HCT116 (cell line): ENCODE measurements at regions not wholly inside any gene's neighbourhood (a gene's known extent, or its start where the extent isn't known, plus 50 kb on each side); places are given as distances from the start of the nearest gene placed in this dataset.

Source experiments
- CEBPB ChIP-seq: IDR thresholded peaks from 2 replicates; pipeline ENCODE4 v1.6.1; 2012; ENCODE audit warnings: low read depth
- CTCF ChIP-seq, 3 experiments: fragments of 200-600 bp in 1 of 3; sonication (generic) in 1 of 3; IDR thresholded peaks in 2 of 3; conservative IDR thresholded peaks in 1 of 3; 2 replicates each; pipeline ENCODE4 v1.5.1; 2012 to 2017; ENCODE audit warnings: low read depth in 2 of 3, low read length in 2 of 3, antibody characterized with exemption in 1 of 3, borderline replicate concordance in 1 of 3, control low read depth in 1 of 3, mild to moderate bottlenecking in 1 of 3, mixed read lengths in 1 of 3, mixed run types in 1 of 3, moderate library complexity in 1 of 3; ENCODE audit not compliant: insufficient read depth in 1 of 3
- EZH2 ChIP-seq: fragments of 200-600 bp; sonication (generic); IDR thresholded peaks from 2 replicates; pipeline ENCODE4 v1.6.1; 2017; ENCODE audit warnings: antibody characterized with exemption, mixed run types
- FOSL1 ChIP-seq: IDR thresholded peaks from 2 replicates; pipeline ENCODE4 v1.6.1; 2012; ENCODE audit warnings: low read depth
- JUND ChIP-seq: IDR thresholded peaks from 2 replicates; pipeline ENCODE4 v1.6.1; 2012
- POLR2A ChIP-seq: IDR thresholded peaks from 2 replicates; pipeline ENCODE4 v1.7.0; 2011; ENCODE audit warnings: borderline replicate concordance; ENCODE audit not compliant: insufficient read depth, insufficient read length; ENCODE audit errors: extremely low read depth
- POLR2AphosphoS5 ChIP-seq: IDR thresholded peaks from 2 replicates; pipeline ENCODE4 v1.6.1; 2011; ENCODE audit warnings: mild to moderate bottlenecking, low read depth, low read length, moderate library complexity
- RAD21 ChIP-seq: IDR thresholded peaks from 2 replicates; pipeline ENCODE4 v1.6.1; 2012; ENCODE audit warnings: low read depth, mild to moderate bottlenecking
- SP1 ChIP-seq: IDR thresholded peaks from 2 replicates; pipeline ENCODE4 v1.6.1; 2012; ENCODE audit warnings: low read depth
- YY1 ChIP-seq: IDR thresholded peaks from 2 replicates; pipeline ENCODE4 v1.6.1; 2011; ENCODE audit warnings: low read length, low read depth, moderate library complexity, mild to moderate bottlenecking; ENCODE audit not compliant: insufficient replicate concordance; ENCODE audit errors: extremely low read depth
- ZBTB33 ChIP-seq: IDR thresholded peaks from 2 replicates; pipeline ENCODE4 v1.6.1; 2011; ENCODE audit warnings: mild to moderate bottlenecking, low read length, moderate library complexity; ENCODE audit not compliant: insufficient replicate concordance; ENCODE audit errors: extremely low read depth
- ZNF274 ChIP-seq: fragments of 200-500 bp; sonication (Bioruptor generic); IDR thresholded peaks from 2 replicates; pipeline ENCODE4 v1.6.1; 2014; ENCODE audit warnings: mild to moderate bottlenecking, low read depth, low read length, inconsistent platforms
- TF ChIP-seq, protein P1 (sequence below): IDR thresholded peaks from 2 replicates; pipeline ENCODE4 v1.6.1; 2012

DNA sequence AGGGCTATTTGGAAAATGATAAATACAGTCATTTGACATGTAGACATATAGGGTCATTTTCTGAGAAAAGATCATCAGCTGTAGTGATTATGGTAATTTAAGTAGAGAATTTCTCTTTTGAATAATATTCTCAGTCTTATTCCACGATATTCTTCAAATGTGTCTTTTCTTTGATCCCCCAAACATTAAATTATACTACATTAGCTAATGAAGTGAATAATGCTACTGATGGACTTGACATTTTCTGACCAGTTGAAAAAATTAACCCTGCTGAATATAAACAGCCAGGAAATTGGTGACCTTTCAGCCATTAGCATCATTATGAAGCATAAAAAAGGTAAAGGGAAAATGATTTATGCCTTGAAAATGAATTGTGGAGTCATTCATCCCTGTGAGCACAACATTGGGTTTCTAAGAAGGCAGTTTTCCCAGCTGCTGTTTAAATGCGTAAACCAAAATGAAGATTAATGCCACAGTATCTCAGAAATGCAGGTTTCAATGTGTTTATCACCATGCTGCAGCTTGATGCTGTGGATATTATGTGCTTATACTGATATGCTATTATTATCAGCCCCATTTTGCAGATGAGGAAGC is 489.1 kb downstream of the KCTD16 start:
- TF ChIP-seq CTCF (IDR thresholded peaks at IDR 0.05 in 2 of 3, conservative IDR thresholded peaks at IDR 0.05 in 1 of 3; ENCODE audit: borderline replicate concordance in 1 of 3, insufficient read depth in 1 of 3, low read depth in 2 of 3, low read length in 2 of 3): no peak
- no peak for TF ChIP-seq POLR2AphosphoS5
- no peak for TF ChIP-seq EZH2
- no peak for TF ChIP-seq RAD21
- TF ChIP-seq ZBTB33: no peak
- no peak for TF ChIP-seq SP1
- TF ChIP-seq CEBPB: no peak
- TF ChIP-seq POLR2A: no peak
- TF ChIP-seq ZNF274: no peak
- TF ChIP-seq FOSL1: no peak
- TF ChIP-seq YY1: no peak
- TF ChIP-seq JUND: no peak
- TF ChIP-seq, protein P1, sequence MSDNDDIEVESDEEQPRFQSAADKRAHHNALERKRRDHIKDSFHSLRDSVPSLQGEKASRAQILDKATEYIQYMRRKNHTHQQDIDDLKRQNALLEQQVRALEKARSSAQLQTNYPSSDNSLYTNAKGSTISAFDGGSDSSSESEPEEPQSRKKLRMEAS: no peak
